ENCODE measurements at regions not wholly inside any gene's neighbourhood (a gene's known extent, or its start where the extent isn't known, plus 50 kb on each side); places are given as distances from the start of the nearest gene placed in this dataset.

DNA sequence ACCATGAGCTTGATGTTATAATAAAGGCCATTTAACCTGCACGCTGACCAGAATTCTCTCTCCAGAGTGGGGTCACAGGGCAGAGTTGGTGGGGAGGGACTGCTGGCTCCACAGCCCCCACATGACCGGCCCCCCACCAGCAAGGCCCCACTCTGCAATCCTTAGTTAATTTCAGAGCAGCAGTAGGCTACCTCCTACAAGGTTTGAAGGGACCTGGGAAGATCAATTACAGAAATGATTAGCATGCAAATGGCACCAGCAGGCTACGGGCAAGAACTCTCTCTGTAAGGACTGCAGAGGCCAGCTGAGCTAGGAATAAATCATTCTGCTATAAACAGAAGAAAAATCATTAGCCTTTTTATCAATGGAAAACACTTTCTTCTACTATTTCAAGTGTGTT lies 135.3 kb downstream of the C1D start:
- DNase-seq: no peak

DNA sequence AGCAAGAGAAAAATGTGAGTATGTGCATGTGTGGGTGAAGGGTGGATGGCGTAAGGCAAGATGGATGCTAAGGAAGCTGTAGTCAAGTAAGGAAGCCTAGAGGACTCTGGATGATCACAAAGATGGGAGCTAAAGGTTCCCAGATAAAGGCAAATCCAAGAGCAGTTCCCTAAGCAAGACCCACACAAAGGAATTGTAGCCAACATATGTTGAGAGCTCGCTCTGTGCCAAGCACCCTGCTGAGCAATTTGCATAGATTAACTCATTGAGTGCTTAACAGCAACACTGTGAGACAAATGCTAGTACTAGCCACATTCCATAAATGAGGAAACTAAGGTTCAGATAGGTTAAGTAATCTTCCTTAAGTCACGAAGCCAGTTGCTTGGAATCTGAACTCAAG lies 132.6 kb downstream of the C1D start:
- DNase-seq: no peak

DNA sequence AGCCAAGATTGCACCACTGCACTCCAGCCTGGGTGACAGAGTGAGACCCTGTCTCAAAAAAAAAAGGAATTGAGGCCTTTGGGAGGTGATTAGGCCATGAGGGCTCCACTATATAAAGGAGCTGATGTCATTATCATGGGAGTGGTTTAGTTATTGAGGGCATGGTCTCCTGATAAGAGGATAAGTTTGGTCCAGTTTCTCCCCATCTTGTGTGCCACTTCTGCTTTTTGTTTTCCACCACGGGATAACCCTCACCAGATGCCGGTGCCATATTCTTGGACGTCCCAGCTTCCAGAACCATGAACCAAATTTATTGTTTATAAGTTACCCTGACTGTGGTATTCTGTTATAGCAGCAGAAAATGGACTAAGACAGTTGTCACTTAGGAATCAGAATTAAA lies 125.8 kb downstream of the C1D start:
- DNase-seq: no peak

DNA sequence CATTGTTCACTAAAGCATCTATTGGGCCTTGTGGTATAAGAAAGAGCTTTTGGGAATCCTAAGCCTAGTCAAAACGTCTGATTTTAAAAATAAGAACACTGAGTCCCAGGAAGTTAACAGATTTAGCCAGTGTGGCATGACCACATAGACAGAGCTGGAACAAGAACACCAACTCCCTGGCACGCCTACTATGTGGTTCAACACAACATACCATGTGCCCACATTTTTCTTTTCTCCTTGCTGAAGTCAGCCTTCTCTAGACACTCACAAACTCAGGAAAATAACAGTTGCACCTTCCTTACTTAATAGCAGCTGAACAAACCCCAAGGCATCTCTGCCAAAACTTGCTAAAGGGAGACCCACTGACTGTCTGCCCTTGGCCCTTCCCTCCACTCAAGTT lies 124.8 kb downstream of the C1D start:
- peak; percentile 48 for DNase-seq

DNA sequence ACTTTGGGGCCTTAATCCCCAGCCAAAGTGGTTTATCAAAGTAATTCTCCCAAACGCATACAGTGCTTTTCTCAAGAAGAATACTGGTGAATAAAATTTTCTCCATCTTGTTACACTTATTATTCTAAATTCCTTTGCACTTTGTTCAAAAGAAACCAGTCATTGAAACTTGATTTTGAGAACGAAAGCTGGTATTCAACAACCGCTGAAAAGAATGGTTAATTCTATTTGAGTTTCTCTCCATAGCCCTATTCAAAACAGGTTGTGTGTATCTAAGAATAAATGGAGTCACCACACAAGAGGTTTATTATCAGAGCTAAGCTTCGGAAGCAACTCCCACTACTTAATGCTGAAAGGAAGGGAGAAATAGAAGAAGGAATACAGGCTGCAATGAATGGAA lies 117.7 kb downstream of the C1D start:
- no peak for DNase-seq

DNA sequence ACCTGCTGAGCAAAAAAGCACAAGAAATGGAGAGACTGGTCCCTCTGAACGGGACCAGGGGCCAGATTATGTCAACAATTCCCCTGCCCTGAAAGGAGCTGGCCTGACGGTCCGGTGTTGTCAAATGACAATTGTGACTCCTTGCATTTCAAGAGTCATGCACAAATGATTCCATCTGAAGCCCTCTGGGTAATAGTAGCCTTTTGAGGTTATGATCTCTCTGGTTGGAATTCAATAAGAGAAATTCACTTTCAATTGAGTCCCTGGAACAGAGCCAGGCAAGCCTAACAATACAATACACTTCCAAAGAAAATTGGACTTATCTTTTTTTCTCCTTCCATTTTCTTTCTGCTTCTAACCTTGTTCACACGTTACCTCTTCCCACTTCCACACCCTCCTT lies 116.9 kb downstream of the C1D start:
- peak; percentile 65 for DNase-seq

DNA sequence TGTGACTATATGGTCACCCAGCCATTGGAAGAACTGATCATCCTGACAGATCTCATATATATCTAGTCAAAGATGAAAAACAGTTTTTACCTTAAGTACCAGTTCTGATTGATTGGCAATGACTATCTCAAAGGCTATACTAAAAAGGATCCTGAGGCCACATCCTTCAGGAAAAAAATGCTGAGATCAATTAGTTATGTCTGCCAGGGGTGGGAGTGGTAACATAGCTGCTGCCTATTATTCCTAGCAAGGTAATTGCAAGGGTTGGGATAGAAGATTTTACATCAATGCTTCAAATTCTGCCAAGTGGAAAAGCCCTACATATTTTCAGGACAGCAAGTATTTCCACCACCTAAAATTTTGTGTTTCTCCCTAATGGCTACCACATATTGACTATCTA lies 114.7 kb downstream of the C1D start:
- DNase-seq: no peak

DNA sequence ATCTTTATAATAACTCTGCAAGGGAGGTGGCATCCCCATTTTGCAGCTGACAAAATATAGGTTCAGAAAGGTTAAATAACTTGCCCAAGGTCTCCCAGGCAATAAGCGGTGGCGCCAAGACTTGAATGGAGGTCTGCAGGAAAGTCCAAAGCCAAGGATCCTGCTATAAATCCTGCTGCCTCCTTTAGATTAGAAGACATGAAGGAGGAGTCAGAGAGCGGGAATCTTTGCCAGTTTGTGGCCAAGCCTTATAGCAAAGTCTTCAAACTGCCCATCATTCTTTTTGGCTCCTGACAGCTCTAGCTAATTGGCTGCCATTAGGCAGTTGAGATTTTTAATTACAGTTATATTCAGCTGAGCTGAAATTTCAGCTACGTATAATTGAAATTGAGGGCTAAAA lies 114.3 kb downstream of the C1D start:
- peak; percentile 40 for DNase-seq

DNA sequence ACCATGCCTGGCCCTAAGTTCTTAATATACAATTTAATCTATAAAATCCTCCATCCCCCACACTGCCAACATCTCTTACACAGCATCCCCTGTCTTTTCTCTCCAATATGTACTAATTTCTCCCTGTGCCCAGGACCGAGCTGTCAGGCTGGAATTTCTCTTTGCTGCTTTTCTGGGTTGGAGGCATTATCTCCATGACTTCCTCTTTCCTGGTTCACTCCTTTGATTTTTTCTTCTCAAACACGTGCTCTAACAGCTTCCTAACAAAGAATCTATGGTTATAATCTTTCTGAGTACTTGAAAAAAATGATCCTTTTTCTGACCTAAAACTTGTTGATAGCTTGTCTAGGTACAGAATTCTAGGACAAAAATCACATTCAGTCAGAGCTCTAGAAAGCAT lies 112.8 kb downstream of the C1D start:
- DNase-seq: no peak

DNA sequence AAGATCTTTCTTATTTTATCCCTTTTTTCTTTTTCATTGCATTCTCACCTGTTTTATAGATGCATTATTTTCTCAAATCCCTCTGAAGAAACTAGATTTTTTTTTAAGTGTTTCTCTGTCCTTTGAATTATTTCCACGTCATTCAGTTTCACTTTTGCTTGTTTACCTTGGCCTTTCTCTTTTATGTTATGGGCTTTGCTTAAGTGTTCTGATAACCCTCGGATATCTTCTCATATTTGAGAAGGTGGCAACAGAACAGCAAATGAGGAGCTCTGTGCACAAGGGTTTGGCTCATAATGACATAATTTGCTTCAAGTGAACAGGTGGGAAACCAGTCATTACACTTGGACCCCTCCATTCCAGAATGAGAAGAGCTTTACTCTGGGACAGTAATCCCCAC lies 111.9 kb downstream of the C1D start:
- peak; percentile 23 for DNase-seq

DNA sequence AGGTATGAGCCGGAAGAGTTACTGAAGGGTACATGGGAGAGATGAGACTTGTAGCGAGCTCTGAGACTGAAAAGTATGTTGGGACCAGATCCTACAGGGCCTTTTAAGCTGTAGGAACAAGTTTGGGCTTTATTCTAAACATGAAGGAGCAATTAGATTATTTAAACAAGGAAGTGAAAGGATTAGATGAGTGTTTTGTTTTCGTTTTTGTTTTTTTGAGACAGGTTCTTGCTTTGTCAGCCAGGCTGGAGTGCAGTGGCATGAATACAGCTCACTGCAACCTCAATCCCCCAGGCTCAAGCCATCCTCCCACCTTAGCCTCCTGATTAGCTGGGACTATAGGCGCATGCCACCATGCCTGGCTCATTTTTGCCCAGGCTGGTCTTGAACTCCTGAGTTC lies 110.7 kb downstream of the C1D start:
- no peak for DNase-seq

DNA sequence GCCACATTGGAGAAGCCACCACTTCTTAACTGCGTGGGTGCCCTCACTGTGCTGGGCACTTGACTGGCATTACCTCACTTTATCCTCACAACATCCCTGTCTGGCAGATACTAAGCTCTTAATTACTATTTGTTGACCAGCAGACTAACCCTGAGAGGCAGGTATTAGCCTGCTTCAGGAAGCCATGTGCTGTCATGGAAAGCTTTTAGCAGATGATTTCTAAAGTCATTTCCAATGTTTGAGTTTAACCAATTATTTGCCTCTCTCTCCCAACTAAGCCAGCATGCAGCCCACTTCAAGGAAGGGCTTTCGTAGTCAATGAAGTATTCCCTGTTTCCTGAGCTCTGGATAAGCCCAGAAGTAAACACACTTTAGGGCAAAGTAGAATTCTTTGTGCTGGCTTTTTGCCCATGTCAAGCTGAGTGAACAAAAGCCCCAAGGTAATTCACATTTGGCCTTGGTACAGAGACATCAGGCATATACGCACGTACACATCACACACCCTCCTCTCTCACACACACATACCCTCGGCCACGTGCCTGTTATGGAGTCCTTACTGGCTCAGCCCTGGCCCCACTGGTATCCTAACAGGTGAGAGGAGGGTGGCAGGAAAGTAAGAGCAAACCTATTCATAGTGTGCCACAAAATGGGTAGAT lies 108.6 kb downstream of the C1D start:
- DNase-seq: peak; percentile 97

DNA sequence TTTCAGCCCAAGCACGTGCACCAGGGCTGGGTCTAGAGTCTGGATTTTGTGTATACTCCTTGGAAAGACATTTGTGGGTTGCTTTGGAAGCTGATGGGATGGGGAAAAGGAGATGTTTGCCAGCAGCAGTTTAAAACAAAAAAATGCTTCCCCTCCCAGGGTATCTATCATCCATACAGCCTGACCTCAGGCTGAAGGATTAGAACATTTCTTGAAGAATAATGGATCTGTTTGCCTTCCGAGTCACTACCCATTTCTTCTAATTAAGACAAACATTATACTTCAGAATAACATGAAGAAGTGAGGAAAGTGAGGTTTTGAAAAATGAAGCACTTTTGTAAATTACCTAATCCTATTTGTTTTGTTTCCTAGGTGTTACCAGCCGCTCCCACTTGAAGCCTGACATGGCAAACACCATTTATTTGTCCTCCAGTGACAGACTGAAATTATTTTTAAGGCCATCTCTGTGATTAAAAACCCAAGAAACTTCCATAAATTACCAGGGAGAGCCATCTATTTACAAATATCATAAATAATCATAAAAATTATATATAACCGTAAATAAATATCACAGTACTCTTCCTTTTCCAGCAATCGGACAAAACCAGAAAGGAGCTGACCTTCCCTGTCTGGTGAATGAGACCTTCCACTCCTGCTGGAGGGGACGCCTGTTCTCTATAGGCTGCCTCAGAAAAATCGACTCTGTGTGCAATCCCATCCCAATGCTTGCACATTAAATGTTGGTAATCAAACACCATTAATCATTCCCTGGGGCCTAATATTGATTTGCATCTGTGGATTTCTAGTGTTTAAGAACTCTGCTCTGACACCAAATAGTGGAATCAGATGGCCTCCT lies 106.8 kb downstream of the C1D start:
- no peak for DNase-seq

DNA sequence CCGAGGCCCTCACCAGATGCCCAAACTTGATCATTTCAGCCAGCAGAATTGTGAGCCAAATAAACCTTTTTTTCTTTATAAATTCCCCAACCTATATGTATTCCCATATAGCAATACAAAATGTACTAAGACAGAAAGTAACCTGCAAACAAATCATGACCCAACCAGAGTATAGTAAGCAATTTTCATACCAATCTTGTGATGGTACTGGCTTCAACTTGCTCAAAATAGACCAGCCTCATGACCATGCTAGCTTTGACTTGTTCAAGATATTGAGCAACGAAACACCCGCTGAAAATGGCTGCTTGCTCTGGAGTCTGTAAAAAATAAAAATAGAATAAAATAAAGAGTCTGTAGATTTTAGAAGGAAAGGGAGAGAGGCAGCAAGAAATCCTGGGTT lies 97.6 kb downstream of the C1D start:
- DNase-seq: no peak

DNA sequence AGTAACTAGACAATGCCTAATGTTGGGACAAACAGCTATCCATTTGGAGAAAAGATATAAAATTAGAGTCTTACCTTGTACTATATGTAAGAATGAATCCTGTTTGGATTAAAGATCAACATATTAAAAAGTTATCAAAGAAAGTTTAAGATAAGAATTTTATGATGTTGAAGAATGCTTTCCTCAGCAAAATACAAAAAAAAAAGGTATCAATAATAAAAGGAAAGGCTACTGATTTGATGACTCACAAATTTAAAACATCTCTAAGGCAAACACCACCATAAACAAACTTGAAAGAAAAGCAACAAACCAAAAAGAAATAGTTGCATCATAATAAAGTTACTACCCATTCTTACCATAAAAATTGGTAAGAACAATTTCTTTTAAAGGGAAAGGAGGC lies 92.7 kb downstream of the C1D start:
- no peak for DNase-seq

DNA sequence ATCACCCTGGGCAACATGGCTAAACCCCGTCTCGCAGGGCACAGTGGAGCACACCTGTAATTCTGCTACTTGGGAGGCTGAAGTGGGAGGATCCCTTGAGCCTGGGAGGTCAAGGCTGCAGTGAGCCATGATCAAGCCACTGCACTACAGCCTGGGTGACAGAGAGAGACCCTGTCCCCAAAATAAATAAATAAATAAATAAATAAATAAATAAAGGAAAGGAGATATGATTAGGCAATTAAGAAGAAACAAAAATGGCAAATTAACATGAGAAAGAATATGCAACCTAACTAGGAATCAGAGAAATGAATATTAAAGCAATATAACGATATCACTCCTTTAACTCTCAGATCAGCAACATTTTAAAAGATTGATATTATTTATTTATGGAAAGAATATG lies 92.3 kb downstream of the C1D start:
- DNase-seq: no peak

DNA sequence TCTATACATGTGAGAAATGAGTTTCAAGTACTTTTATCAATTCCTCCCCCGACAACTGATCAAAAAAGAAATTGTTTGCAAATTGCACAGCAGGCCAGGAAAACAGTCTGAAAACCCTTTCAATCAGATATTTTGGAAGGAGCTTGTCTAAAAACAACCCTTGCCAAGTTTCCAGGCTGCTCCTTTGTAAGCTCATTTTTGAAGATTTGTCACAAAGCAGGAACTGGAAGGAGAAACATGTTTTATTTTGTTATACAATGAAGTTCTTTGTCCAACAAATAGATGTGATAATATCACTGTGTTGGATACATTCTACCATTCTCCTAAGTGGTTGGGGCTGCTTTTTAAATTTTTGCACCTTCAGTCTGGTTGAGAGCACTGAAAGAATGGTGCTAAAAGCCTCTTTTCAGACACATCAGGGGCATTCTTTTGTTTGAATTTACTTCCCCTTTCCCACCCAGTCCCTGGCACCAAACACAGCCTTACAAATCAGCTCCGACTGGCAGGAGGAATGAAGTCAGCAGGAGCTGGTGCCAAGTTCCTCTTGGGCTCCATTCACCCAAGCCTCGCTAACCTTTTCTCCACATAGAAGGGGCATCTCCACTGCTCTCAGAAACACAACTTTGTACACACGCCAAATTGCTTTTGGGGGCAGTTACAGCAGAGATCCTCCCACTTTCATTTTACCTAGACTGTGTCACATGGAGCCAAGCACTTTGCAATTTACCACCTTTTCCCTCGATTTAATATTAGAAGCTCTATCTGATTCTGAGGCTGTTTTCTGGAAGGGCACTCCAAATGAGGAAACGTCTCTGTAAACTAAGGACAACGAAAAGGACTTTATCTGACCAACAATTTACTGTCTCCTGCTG lies 88.0 kb downstream of the C1D start:
- peak; percentile 12 for DNase-seq

DNA sequence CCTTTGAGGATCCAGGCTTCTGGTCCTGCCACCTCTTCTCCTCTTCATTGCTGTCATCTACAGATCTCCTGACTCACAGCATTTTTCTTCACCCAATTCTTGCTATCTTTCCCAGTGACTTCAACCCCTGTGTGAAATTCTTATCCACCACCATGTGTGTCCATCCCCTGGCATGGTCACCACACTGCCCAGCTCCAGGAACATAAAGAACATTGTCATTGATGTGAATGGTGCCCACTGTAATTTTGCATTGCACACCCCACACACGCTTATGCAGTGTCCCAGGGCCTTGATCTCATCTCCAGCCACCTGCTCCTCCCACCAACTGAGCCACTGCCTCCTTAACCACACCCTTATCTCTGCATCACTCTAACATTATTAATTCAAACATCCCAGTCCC lies 85.3 kb downstream of the C1D start:
- no peak for DNase-seq

DNA sequence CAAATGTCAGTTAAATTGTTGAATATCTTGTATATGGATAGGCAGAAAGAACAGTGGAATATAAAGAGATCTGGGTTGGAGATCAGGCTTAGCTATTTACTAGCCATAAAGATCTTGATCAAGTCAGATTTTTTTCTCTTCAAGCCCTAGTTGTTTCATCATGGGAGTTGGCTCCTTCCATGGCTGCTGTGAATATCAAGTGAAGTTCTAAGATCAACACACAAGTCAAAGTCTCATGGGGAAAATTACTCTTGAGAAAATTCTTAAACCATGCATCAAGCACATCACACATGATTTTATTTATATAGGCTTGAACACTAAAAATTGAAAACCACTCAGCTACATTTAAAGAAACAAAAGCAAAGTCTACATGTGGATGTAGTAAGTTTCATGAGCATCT lies 79.8 kb downstream of the C1D start:
- DNase-seq: no peak

DNA sequence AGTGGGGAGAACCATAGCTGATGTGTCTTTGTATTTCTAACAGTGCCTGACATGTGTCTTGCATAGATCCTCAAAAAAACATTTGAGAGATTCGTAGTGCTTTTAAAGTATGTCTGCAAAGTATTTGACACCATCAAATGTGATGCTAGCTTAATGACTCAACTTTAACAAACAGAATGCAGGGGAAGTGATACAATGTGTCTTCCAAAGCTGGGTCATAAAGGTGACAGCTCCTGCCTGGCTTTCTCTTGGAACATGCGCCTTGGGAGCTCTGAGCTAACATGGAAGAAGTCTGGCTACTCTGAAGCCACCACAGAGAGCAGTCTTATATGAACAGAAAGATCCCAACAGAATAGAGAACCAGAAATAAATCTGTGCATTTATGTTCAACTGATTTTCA lies 78.2 kb downstream of the C1D start:
- no peak for DNase-seq

DNA sequence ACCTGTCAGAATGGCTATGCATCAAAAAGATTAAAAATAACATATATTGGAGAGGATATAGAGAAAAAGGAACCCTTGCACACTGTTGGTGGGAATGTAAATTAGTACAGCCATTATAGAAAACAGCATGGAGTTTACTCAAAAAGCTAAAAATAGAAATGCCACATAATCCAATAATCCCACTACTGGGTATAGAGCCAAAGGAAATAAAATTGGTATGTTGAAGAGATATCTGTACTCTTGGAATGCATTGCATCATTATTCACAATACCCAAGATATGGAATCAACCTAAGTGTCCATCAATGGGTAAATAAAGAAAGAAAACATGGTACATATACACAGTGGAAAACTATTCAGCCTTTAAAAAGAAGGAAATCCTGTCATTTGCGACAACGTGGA lies 77.2 kb downstream of the C1D start:
- no peak for DNase-seq

DNA sequence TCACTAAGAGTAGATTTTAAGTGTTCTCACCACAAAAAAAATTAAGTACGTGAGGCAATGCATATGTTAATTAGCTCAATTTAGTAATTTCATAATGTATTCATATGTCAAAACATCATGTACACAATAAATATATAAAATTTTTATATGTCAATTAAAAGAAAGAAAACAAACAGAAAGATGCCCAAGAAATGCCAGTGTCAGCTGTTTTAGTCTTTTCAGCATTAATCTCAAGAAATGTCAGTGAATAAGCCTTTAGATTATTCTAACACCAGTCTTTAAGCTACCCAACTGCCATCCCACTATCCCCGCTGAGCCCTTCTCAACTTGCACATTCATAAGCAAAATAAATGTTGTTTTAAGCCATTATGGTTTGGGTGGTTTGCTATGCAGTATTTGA lies 76.5 kb downstream of the C1D start:
- no peak for DNase-seq
